IMR-90 (cell line): ENCODE measurements at regions not wholly inside any gene's neighbourhood (a gene's known extent, or its start where the extent isn't known, plus 50 kb on each side); places are given as distances from the start of the nearest gene placed in this dataset.

Source experiments
- ATAC-seq: fragments of 200-7000 bp; cut with Tn5 transposase; 2 replicates; pipeline ENCODE4 v1.9.1; 2020; ENCODE audit warnings: low read depth, mild to moderate bottlenecking, moderate library complexity
- BruUV-seq: library from RNA; stranded (reverse); fragments of 400-500 nt; replicated peaks from 2 replicates; lab custom pipeline; 2021; lab: Mats Ljungman, UMichigan
- CTCF ChIA-PET: fragments of 300-600 bp; formaldehyde crosslinking; extraction: SDS; loops from one replicate; lab custom pipeline; 2021; ENCODE audit warnings: antibody characterized with exemption; lab: Yijun Ruan, JAX
- POLR2A ChIA-PET: fragments of 300-600 bp; sonication (Branson Sonifier 250); formaldehyde crosslinking; loops from one replicate; lab custom pipeline; 2022; ENCODE audit warnings: antibody characterized with exemption; ENCODE audit not compliant: unreplicated experiment; lab: Charles Lee
- DNase-seq: peaks from one replicate; pipeline ENCODE4 v3.0.0; 2013
- H2AFZ ChIP-seq: replicated peaks from 2 replicates; pipeline ENCODE3; 2013; ENCODE audit warnings: low read length, mild to moderate bottlenecking; ENCODE audit not compliant: poor library complexity
- H2AK5ac ChIP-seq: 2 replicates; pipeline ENCODE4 v1.6.1; 2013; ENCODE audit warnings: low read depth, low read length, inconsistent platforms
- H2AK9ac ChIP-seq: replicated peaks from 2 replicates; pipeline ENCODE3; 2013; ENCODE audit warnings: mild to moderate bottlenecking, low read depth, low read length, moderate library complexity; ENCODE audit not compliant: poor library complexity
- H2BK120ac ChIP-seq: 2 replicates; pipeline ENCODE4 v1.6.1; 2013; ENCODE audit warnings: low read depth, low read length, inconsistent platforms
- H2BK15ac ChIP-seq: 3 replicates; pipeline ENCODE4 v1.6.1; 2013; ENCODE audit warnings: low read depth, low read length, inconsistent platforms
- H2BK20ac ChIP-seq: 2 replicates; pipeline ENCODE4 v1.6.1; 2013; ENCODE audit warnings: low read depth, mild to moderate bottlenecking, inconsistent platforms, low read length, moderate library complexity
- H2BK5ac ChIP-seq: 2 replicates; pipeline ENCODE4 v1.6.1; 2013; ENCODE audit warnings: mild to moderate bottlenecking, low read depth, low read length, inconsistent platforms; ENCODE audit not compliant: poor library complexity, severe bottlenecking
- H3K14ac ChIP-seq: replicated peaks from 2 replicates; pipeline ENCODE4 v1.6.1; 2013; ENCODE audit warnings: low read depth, low read length, inconsistent platforms
- H3K18ac ChIP-seq: 2 replicates; pipeline ENCODE4 v1.6.1; 2013; ENCODE audit warnings: low read depth, low read length, control low read depth
- H3K23ac ChIP-seq: 2 replicates; pipeline ENCODE4 v1.6.1; 2013; ENCODE audit warnings: low read depth, low read length, inconsistent platforms
- H3K27ac ChIP-seq: 2 replicates; pipeline ENCODE4 v1.5.1; 2013; ENCODE audit warnings: mild to moderate bottlenecking, control low read depth, low read length; ENCODE audit not compliant: insufficient read depth
- H3K27me3 ChIP-seq: 2 replicates; pipeline ENCODE4 v1.6.1; 2013; ENCODE audit warnings: low read length; ENCODE audit not compliant: control insufficient read depth, insufficient read depth
- H3K36me3 ChIP-seq: 2 replicates; pipeline ENCODE4 v1.6.1; 2013; ENCODE audit warnings: low read length, mixed read lengths; ENCODE audit not compliant: control insufficient read depth, insufficient read depth
- H3K4ac ChIP-seq: 2 replicates; pipeline ENCODE4 v1.6.1; 2013; ENCODE audit warnings: low read depth, low read length, inconsistent platforms
- H3K4me1 ChIP-seq: 2 replicates; pipeline ENCODE4 v1.6.1; 2013; ENCODE audit warnings: low read length, mixed read lengths; ENCODE audit not compliant: control insufficient read depth, insufficient read depth
- H3K4me2 ChIP-seq: 2 replicates; pipeline ENCODE4 v1.6.1; 2013; ENCODE audit warnings: low read depth, mild to moderate bottlenecking, control low read depth, low read length, moderate library complexity
- H3K4me3 ChIP-seq: 2 replicates; pipeline ENCODE4 v1.5.1; 2013; ENCODE audit warnings: low read depth, mild to moderate bottlenecking, control low read depth, low read length, moderate library complexity; ENCODE audit not compliant: insufficient read depth
- H3K56ac ChIP-seq: 2 replicates; pipeline ENCODE4 v1.6.1; 2013; ENCODE audit warnings: low read length, inconsistent platforms; ENCODE audit not compliant: insufficient read depth; ENCODE audit errors: extremely low read depth
- H3K79me1 ChIP-seq, 2 experiments: 2 replicates each; pipeline ENCODE4 v1.6.1; 2013; ENCODE audit warnings: low read length in 2 of 2, inconsistent platforms in 1 of 2, low read depth in 1 of 2
- H3K9ac ChIP-seq: 2 replicates; pipeline ENCODE4 v1.6.1; 2013; ENCODE audit warnings: low read depth, low read length, control low read depth
- H3K9me1 ChIP-seq: 2 replicates; pipeline ENCODE4 v1.6.1; 2013; ENCODE audit warnings: low read length, inconsistent platforms; ENCODE audit not compliant: insufficient read depth
- H3K9me3 ChIP-seq: 2 replicates; pipeline ENCODE4 v1.6.1; 2013; ENCODE audit warnings: low read length; ENCODE audit not compliant: control insufficient read depth, insufficient read depth
- H4K20me1 ChIP-seq: 2 replicates; pipeline ENCODE4 v1.6.1; 2013; ENCODE audit warnings: low read length, inconsistent platforms; ENCODE audit not compliant: insufficient read depth
- H4K5ac ChIP-seq: 2 replicates; pipeline ENCODE4 v1.6.1; 2013; ENCODE audit warnings: mild to moderate bottlenecking, low read depth, low read length, control low read depth
- H4K8ac ChIP-seq, 2 experiments: 2 replicates each; pipeline ENCODE4 v1.6.1; 2013; ENCODE audit warnings: low read depth in 2 of 2, low read length in 2 of 2, control low read depth in 1 of 2, inconsistent platforms in 1 of 2
- H4K91ac ChIP-seq: 2 replicates; pipeline ENCODE4 v1.6.1; 2013; ENCODE audit warnings: low read depth, low read length, inconsistent platforms; ENCODE audit not compliant: insufficient read depth
- CEBPB ChIP-seq: IDR thresholded peaks from 2 replicates; pipeline ENCODE4 v1.6.1; 2012; ENCODE audit warnings: low read depth, low read length, improper control_type of control experiment
- MAZ ChIP-seq: IDR thresholded peaks from 2 replicates; pipeline ENCODE4 v1.6.1; 2012; ENCODE audit warnings: low read depth, mild to moderate bottlenecking, low read length, improper control_type of control experiment, moderate library complexity, borderline replicate concordance
- WGBS, 2 experiments: methylation state at CpG; one replicate each; pipeline versions ENCODE4 v1.1.5 to v1.1.7; 2013; ENCODE audit warnings: missing lambda C conversion rate in 2 of 2; ENCODE audit not compliant: insufficient read length in 1 of 2; ENCODE audit errors: extremely low coverage in 2 of 2; 5-methylcytosine and 5-hydroxymethylcytosine counted together
- dilution Hi-C: fragments of 300-500 bp; cut with HindIII; formaldehyde crosslinking; loops from one replicate; pipeline ENCODE4 v1.14.3; 2018; ENCODE audit warnings: low sequenced_read_pairs; ENCODE audit not compliant: unreplicated experiment
- in situ Hi-C: fragments of 300-500 bp; cut with MboI; formaldehyde crosslinking; loops from 3 replicates; pipeline ENCODE4 v1.14.3; 2019; ENCODE audit warnings: low sequenced_read_pairs, inconsistent platforms, mixed read lengths
- intact Hi-C: fragments of 100-400 bp; cut with micrococcal nuclease; formaldehyde crosslinking; loops from 2 replicates; pipeline ENCODE4 v1.10.0; 2022

DNA sequence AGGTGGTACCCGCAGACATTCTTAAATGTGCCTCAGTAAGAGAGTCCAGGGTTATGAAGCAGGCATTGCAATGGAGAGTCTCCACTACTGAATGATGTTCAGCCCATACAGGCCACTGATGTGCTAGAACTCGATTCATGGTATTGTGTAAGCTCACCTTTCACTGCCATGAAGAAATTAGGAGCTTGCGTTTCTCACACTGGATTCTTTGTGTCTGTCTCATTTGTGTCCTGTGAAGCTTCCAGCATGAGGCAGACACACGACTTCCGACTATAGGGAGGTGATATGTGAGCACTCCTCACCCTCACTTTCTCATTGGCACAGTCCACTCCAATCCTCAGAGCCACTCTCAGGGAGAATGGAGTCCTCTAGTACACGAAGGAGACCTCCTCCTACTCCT, 677.4 kb upstream of the RAB6C start:
- H4K5ac ChIP-seq: no peak overlapping the region
- CTCF ChIA-PET: no interaction called here
- dilution Hi-C loops (no loop called here), in situ Hi-C loops (no loop called here), intact Hi-C loops (no loop called here)
- WGBS, 2 experiments: 33% methylated on average over 2 of the region's 6 CpGs; no CpG with 5 or more reads in 1 of the 2 experiments
- no peaks in the 10 kb centered on the region for H3K9me1 ChIP-seq
- no peaks in the 10 kb centered on the region for H4K20me1 ChIP-seq
- no peaks in the 10 kb centered on the region for H3K79me1 ChIP-seq
- H3K23ac ChIP-seq: no peak overlapping the region
- no peak overlapping the region for H3K4me3 ChIP-seq
- H2BK15ac ChIP-seq: no peak overlapping the region
- no peak overlapping the region for H4K91ac ChIP-seq
- no peak overlapping the region for H3K14ac ChIP-seq
- H2BK5ac ChIP-seq: no peak overlapping the region
- H4K8ac ChIP-seq: no peak overlapping the region
- no peak overlapping the region for H2BK20ac ChIP-seq
- H3K56ac ChIP-seq: no peak overlapping the region
- no peaks in the 10 kb centered on the region for H3K4me1 ChIP-seq
- H2AK5ac ChIP-seq: no peak overlapping the region
- no peak overlapping the region for H2BK120ac ChIP-seq
- no peak overlapping the region for H2AK9ac ChIP-seq
- no peaks in the 10 kb centered on the region for H3K27me3 ChIP-seq
- no peak overlapping the region for H3K9ac ChIP-seq
- DNase-seq (no peak), ATAC-seq (no peak)
- H3K36me3 ChIP-seq: no peaks in the 10 kb centered on the region
- no peak overlapping the region for H2AFZ ChIP-seq
- no peak overlapping the region for H3K27ac ChIP-seq
- H3K4me2 ChIP-seq: no peak overlapping the region
- no peak overlapping the region for H3K18ac ChIP-seq
- no peak overlapping the region for H3K4ac ChIP-seq
- no TSS peak for BruUV-seq
- TF ChIP-seq CEBPB (no peak), MAZ (no peak)
- H3K9me3 ChIP-seq: peaks cover 15% of the 10 kb centered on the region
- POLR2A ChIA-PET: no interaction called here
